ENCODE measurements at regions not wholly inside any gene's neighbourhood (a gene's known extent, or its start where the extent isn't known, plus 50 kb on each side); places are given as distances from the start of the nearest gene placed in this dataset.

DNA sequence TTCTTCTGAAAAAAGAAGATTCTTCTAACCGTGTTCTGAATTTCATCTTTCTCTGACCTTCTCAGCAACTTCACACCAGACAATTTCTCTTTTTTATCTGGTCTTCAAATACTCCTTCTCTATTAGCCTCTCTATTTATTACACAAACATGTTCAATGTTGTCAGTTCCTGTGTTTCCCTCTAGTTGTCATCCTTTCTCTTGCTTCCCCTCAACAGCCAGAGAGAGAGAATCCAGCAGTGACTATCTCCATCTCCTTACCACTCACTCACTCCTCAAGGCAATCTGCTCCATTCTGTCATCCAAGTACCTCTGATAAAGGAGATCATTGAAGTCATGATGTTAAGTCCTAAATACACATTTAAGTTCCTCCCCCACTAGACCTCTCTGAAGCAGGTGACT lies 491.9 kb upstream of the CHAC2 start:
- no peaks in the 10 kb centered on the region for H3K27me3 Mint-ChIP-seq
- H3K27me3 ChIP-seq (ENCODE audit: insufficient read depth, low read length, poor library complexity, severe bottlenecking), result no peaks in the 10 kb centered on the region
- no peak overlapping the region for H3K27ac ChIP-seq (ENCODE audit: low read depth, low read length)
- no peak overlapping the region for H3K27ac Mint-ChIP-seq
- no peak for DNase-seq
- no peaks in the 10 kb centered on the region for H3K36me3 ChIP-seq (ENCODE audit: insufficient read depth, low read length)
- H3K4me3 Mint-ChIP-seq, result no peak overlapping the region
- H3K9me3 ChIP-seq (ENCODE audit: low read length), result no peaks in the 10 kb centered on the region
- peaks cover 0 to 11% (median 0%) of the 10 kb centered on the region in 5 donors for H3K9me3 Mint-ChIP-seq
- POLR2A ChIA-PET, result no interaction called here
- H3K4me3 ChIP-seq (ENCODE audit: low read length), result no peak overlapping the region
- CTCF ChIA-PET, result no interaction called here
- no peaks in the 10 kb centered on the region for H3K4me1 Mint-ChIP-seq
- no peaks in the 10 kb centered on the region for H3K36me3 Mint-ChIP-seq
- no peaks in the 10 kb centered on the region for H3K4me1 ChIP-seq (ENCODE audit: insufficient read depth, low read length)

DNA sequence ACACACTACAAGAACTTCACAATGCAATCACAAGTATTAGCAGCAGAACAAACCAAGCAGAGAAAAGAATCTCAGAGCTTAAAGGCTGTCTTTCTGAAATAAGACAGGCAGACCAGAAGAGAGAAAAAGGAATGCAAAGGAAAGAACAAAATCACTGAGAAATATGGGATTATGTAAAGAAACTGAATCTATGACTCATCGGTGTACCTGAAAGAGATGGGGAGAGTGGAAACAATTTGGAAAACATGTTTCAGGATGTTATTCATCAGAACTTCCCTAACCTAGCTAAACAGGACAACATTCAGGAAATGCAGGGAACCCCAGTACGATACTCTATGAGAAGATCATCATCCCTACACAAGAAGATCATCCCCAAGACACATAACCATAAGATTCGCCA lies 499.0 kb upstream of the CHAC2 start:
- no peak for DNase-seq
- no peaks in the 10 kb centered on the region for H3K36me3 Mint-ChIP-seq
- H3K4me3 Mint-ChIP-seq, result no peak overlapping the region
- CTCF ChIA-PET, result no interaction called here
- H3K27ac Mint-ChIP-seq, result no peak overlapping the region
- H3K4me1 Mint-ChIP-seq, result no peaks in the 10 kb centered on the region
- Histone ChIP-seq H3K4me3 (ENCODE audit: low read length) (no peak overlapping the region), H3K4me1 (ENCODE audit: insufficient read depth, low read length) (no peaks in the 10 kb centered on the region), H3K36me3 (ENCODE audit: insufficient read depth, low read length) (no peaks in the 10 kb centered on the region), H3K27ac (ENCODE audit: low read depth, low read length) (no peak overlapping the region), H3K9me3 (ENCODE audit: low read length) (no peaks in the 10 kb centered on the region), H3K27me3 (ENCODE audit: insufficient read depth, low read length, poor library complexity, severe bottlenecking) (no peaks in the 10 kb centered on the region)
- peaks cover 0 to 5% (median 0%) of the 10 kb centered on the region in 5 donors for H3K9me3 Mint-ChIP-seq
- no peaks in the 10 kb centered on the region for H3K27me3 Mint-ChIP-seq
- POLR2A ChIA-PET, result no interaction called here

GRCh38 chr2:53268086-53268485 lies 499.5 kb upstream of the CHAC2 start:
- Mint-ChIP-seq H3K27me3 (no peaks in the 10 kb centered on the region), H3K4me1 (no peaks in the 10 kb centered on the region), H3K4me3 (no peak overlapping the region), H3K36me3 (no peaks in the 10 kb centered on the region), H3K9me3 (peaks cover 0 to 5% (median 0%) of the 10 kb centered on the region in 5 donors), H3K27ac (no peak overlapping the region)
- Histone ChIP-seq H3K4me1 (ENCODE audit: insufficient read depth, low read length) (no peaks in the 10 kb centered on the region), H3K9me3 (ENCODE audit: low read length) (no peaks in the 10 kb centered on the region), H3K4me3 (ENCODE audit: low read length) (no peak overlapping the region), H3K27me3 (ENCODE audit: insufficient read depth, low read length, poor library complexity, severe bottlenecking) (no peaks in the 10 kb centered on the region), H3K27ac (ENCODE audit: low read depth, low read length) (no peak overlapping the region), H3K36me3 (ENCODE audit: insufficient read depth, low read length) (no peaks in the 10 kb centered on the region)
- ChIA-PET CTCF (no interaction called here), POLR2A (no interaction called here)
- no peak for DNase-seq

GRCh38 chr2:53265544-53266299 lies 501.9 kb upstream of the CHAC2 start:
- no peaks in the 10 kb centered on the region for H3K4me1 Mint-ChIP-seq
- H3K9me3 Mint-ChIP-seq, result peaks cover 0 to 9% (median 1%) of the 10 kb centered on the region in 5 donors
- Histone ChIP-seq H3K27ac (ENCODE audit: low read depth, low read length) (no peak overlapping the region), H3K4me3 (ENCODE audit: low read length) (no peak overlapping the region), H3K27me3 (ENCODE audit: insufficient read depth, low read length, poor library complexity, severe bottlenecking) (no peaks in the 10 kb centered on the region), H3K9me3 (ENCODE audit: low read length) (no peaks in the 10 kb centered on the region), H3K36me3 (ENCODE audit: insufficient read depth, low read length) (no peaks in the 10 kb centered on the region), H3K4me1 (ENCODE audit: insufficient read depth, low read length) (no peaks in the 10 kb centered on the region)
- ChIA-PET CTCF (no interaction called here), POLR2A (no interaction called here)
- H3K27ac Mint-ChIP-seq, result no peak overlapping the region
- no peak overlapping the region for H3K4me3 Mint-ChIP-seq
- DNase-seq, result no peak
- H3K27me3 Mint-ChIP-seq, result no peaks in the 10 kb centered on the region
- H3K36me3 Mint-ChIP-seq, result peaks cover 0 to 7% (median 0%) of the 10 kb centered on the region in 3 donors

DNA sequence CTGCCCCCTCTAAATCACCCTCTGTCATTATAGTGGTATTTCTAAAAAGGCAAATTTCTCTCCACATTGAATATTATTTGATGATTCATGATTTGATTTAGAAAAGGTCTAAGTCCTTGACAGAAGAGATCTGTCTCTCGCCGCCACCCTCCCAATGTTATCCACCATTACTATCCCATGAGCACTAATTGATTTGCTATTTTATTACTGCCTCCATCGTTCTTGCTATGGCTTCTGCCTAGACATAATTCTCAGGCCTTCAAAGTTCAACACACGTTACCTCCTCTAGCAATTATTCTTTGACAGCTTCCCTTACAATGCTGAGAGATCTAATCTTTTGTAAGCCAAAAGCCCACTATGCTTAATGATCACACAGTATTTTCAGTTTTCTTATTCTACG lies 507.0 kb upstream of the CHAC2 start:
- peaks cover 0 to 16% (median 2%) of the 10 kb centered on the region in 3 donors for H3K36me3 Mint-ChIP-seq
- CTCF ChIA-PET, result no interaction called here
- H3K4me1 Mint-ChIP-seq, result no peaks in the 10 kb centered on the region
- Histone ChIP-seq H3K27ac (ENCODE audit: low read depth, low read length) (no peak overlapping the region), H3K36me3 (ENCODE audit: insufficient read depth, low read length) (no peaks in the 10 kb centered on the region), H3K27me3 (ENCODE audit: insufficient read depth, low read length, poor library complexity, severe bottlenecking) (no peaks in the 10 kb centered on the region), H3K9me3 (ENCODE audit: low read length) (no peaks in the 10 kb centered on the region), H3K4me3 (ENCODE audit: low read length) (no peak overlapping the region), H3K4me1 (ENCODE audit: insufficient read depth, low read length) (no peaks in the 10 kb centered on the region)
- no peak overlapping the region for H3K27ac Mint-ChIP-seq
- peaks cover 0 to 22% (median 6%) of the 10 kb centered on the region in 5 donors for H3K9me3 Mint-ChIP-seq
- H3K27me3 Mint-ChIP-seq, result no peaks in the 10 kb centered on the region
- POLR2A ChIA-PET, result no interaction called here
- no peak for DNase-seq
- H3K4me3 Mint-ChIP-seq, result no peak overlapping the region

- no peaks in the 10 kb centered on the region for H3K4me1 Mint-ChIP-seq
- H3K27me3 Mint-ChIP-seq, result no peaks in the 10 kb centered on the region
- no peaks in the 10 kb centered on the region for H3K4me1 ChIP-seq (ENCODE audit: insufficient read depth, low read length)
- no peak overlapping the region for H3K27ac ChIP-seq (ENCODE audit: low read depth, low read length)
- ChIA-PET POLR2A (no interaction called here), CTCF (no interaction called here)
- H3K27ac Mint-ChIP-seq, result no peak overlapping the region
- H3K4me3 ChIP-seq (ENCODE audit: low read length), result no peak overlapping the region
- H3K36me3 Mint-ChIP-seq, result peaks cover 0 to 16% (median 2%) of the 10 kb centered on the region in 3 donors
- no peak for DNase-seq
- no peaks in the 10 kb centered on the region for H3K27me3 ChIP-seq (ENCODE audit: insufficient read depth, low read length, poor library complexity, severe bottlenecking)
- H3K4me3 Mint-ChIP-seq, result no peak overlapping the region
- peaks cover 0 to 22% (median 6%) of the 10 kb centered on the region in 5 donors for H3K9me3 Mint-ChIP-seq
- no peaks in the 10 kb centered on the region for H3K9me3 ChIP-seq (ENCODE audit: low read length)
- H3K36me3 ChIP-seq (ENCODE audit: insufficient read depth, low read length), result no peaks in the 10 kb centered on the region
Measured at GRCh38 chr2:53259395-53260009, 508.1 kb upstream of the CHAC2 start.

- H3K4me1 Mint-ChIP-seq, result peaks cover 0 to 5% (median 5%) of the 10 kb centered on the region in 3 donors
- H3K4me1 ChIP-seq (ENCODE audit: insufficient read depth, low read length), result no peaks in the 10 kb centered on the region
- H3K4me3 Mint-ChIP-seq, result no peak overlapping the region
- no peak for DNase-seq
- peaks cover 0 to 9% (median 2%) of the 10 kb centered on the region in 3 donors for H3K36me3 Mint-ChIP-seq
- no peaks in the 10 kb centered on the region for H3K9me3 ChIP-seq (ENCODE audit: low read length)
- H3K27me3 ChIP-seq (ENCODE audit: insufficient read depth, low read length, poor library complexity, severe bottlenecking), result no peaks in the 10 kb centered on the region
- H3K27me3 Mint-ChIP-seq, result no peaks in the 10 kb centered on the region
- no peaks in the 10 kb centered on the region for H3K36me3 ChIP-seq (ENCODE audit: insufficient read depth, low read length)
- peaks cover 0 to 15% (median 8%) of the 10 kb centered on the region in 5 donors for H3K9me3 Mint-ChIP-seq
- H3K27ac ChIP-seq (ENCODE audit: low read depth, low read length), result no peak overlapping the region
- H3K27ac Mint-ChIP-seq, result no peak overlapping the region
- ChIA-PET CTCF (no interaction called here), POLR2A (no interaction called here)
- H3K4me3 ChIP-seq (ENCODE audit: low read length), result no peak overlapping the region
Measured at GRCh38 chr2:53257287-53257686, 510.3 kb upstream of the CHAC2 start.

GRCh38 chr2:53253244-53253643 lies 514.4 kb upstream of the CHAC2 start:
- peak overlapping the region in 4 of 8 donors; percentile 15 to 70 (median 36) for H3K27ac Mint-ChIP-seq
- CTCF ChIA-PET, result no interaction called here
- H3K9me3 Mint-ChIP-seq, result peaks cover 2 to 10% (median 5%) of the 10 kb centered on the region in 5 donors
- Histone ChIP-seq H3K4me3 (ENCODE audit: low read length) (no peak overlapping the region), H3K27me3 (ENCODE audit: insufficient read depth, low read length, poor library complexity, severe bottlenecking) (no peaks in the 10 kb centered on the region), H3K36me3 (ENCODE audit: insufficient read depth, low read length) (no peaks in the 10 kb centered on the region), H3K9me3 (ENCODE audit: low read length) (no peaks in the 10 kb centered on the region), H3K27ac (ENCODE audit: low read depth, low read length) (no peak overlapping the region), H3K4me1 (ENCODE audit: insufficient read depth, low read length) (no peaks in the 10 kb centered on the region)
- H3K4me3 Mint-ChIP-seq, result peak overlapping the region in 2 of 7 donors; percentile 16 to 59
- H3K4me1 Mint-ChIP-seq, result peaks cover 0 to 12% (median 7%) of the 10 kb centered on the region in 3 donors
- no peaks in the 10 kb centered on the region for H3K27me3 Mint-ChIP-seq
- H3K36me3 Mint-ChIP-seq, result peaks cover 0 to 3% (median under 1%) of the 10 kb centered on the region in 3 donors
- no peak for DNase-seq
- POLR2A ChIA-PET, result no interaction called here

Data from CD8-positive, alpha-beta memory T cell (primary cell).